ENCODE measurements at regions not wholly inside any gene's neighbourhood (a gene's known extent, or its start where the extent isn't known, plus 50 kb on each side); places are given as distances from the start of the nearest gene placed in this dataset.
A peak's percentile ranks its signal among the peaks of the same experiment; 100 is the strongest.

- DNase-seq (ENCODE audit: low spot score): no peak
Measured at GRCh38 chr13:111038887-111039286, 76.2 kb upstream of the ARHGEF7 start.

- DNase-seq (ENCODE audit: low spot score): peak; percentile 26
Measured at GRCh38 chr13:111037927-111038326, 77.2 kb upstream of the ARHGEF7 start.

- no peak for DNase-seq (ENCODE audit: low spot score)
Measured at GRCh38 chr13:111036665-111037064, 78.4 kb upstream of the ARHGEF7 start.

- DNase-seq (ENCODE audit: low spot score): no peak
Measured at GRCh38 chr13:111035861-111036260, 79.2 kb upstream of the ARHGEF7 start.

GRCh38 chr13:111034811-111035210, 80.3 kb upstream of the ARHGEF7 start:
- DNase-seq (ENCODE audit: low spot score): no peak

GRCh38 chr13:111033172-111034130, 81.7 kb upstream of the ARHGEF7 start:
- no peak for DNase-seq (ENCODE audit: low spot score)

GRCh38 chr13:111031531-111031961, 83.6 kb upstream of the ARHGEF7 start:
- no peak for DNase-seq (ENCODE audit: low spot score)

- DNase-seq (ENCODE audit: low spot score): no peak
Measured at GRCh38 chr13:111029957-111030609, 85.0 kb upstream of the ARHGEF7 start.

GRCh38 chr13:111027458-111028439, 87.4 kb upstream of the ARHGEF7 start:
- no peak for DNase-seq (ENCODE audit: low spot score)

GRCh38 chr13:111025310-111025709, 89.8 kb upstream of the ARHGEF7 start:
- DNase-seq (ENCODE audit: low spot score): no peak

- DNase-seq (ENCODE audit: low spot score): no peak
Measured at GRCh38 chr13:111022886-111023285, 92.2 kb upstream of the ARHGEF7 start.

- no peak for DNase-seq (ENCODE audit: low spot score)
Measured at GRCh38 chr13:111022241-111022640, 92.9 kb upstream of the ARHGEF7 start.

- no peak for DNase-seq (ENCODE audit: low spot score)
Measured at GRCh38 chr13:111021270-111021669, 93.8 kb upstream of the ARHGEF7 start.

- no peak for DNase-seq (ENCODE audit: low spot score)
Measured at GRCh38 chr13:111020546-111020945, 94.6 kb upstream of the ARHGEF7 start.

- DNase-seq (ENCODE audit: low spot score): no peak
Measured at GRCh38 chr13:111020021-111020420, 95.1 kb upstream of the ARHGEF7 start.

- DNase-seq (ENCODE audit: low spot score): no peak
Measured at GRCh38 chr13:111017755-111018459, 97.2 kb upstream of the ARHGEF7 start.

- DNase-seq (ENCODE audit: low spot score): no peak
Measured at GRCh38 chr13:111013196-111013595, 98.3 kb upstream of the ANKRD10 start.

- DNase-seq (ENCODE audit: low spot score): no peak
Measured at GRCh38 chr13:111011899-111012298, 97.0 kb upstream of the ANKRD10 start.

- no peak for DNase-seq (ENCODE audit: low spot score)
Measured at GRCh38 chr13:111008351-111008750, 93.5 kb upstream of the ANKRD10 start.

- DNase-seq (ENCODE audit: low spot score): no peak
Measured at GRCh38 chr13:111007209-111007608, 92.3 kb upstream of the ANKRD10 start.

GRCh38 chr13:111006506-111007031, 91.7 kb upstream of the ANKRD10 start:
- DNase-seq (ENCODE audit: low spot score): peak; percentile 14

Measured in cerebellar cortex (tissue), 1 donor.